GM21786 (cell line): ENCODE measurements at regions not wholly inside any gene's neighbourhood (a gene's known extent, or its start where the extent isn't known, plus 50 kb on each side); places are given as distances from the start of the nearest gene placed in this dataset.

Experiments used
- ATAC-seq: cut with Tn5 transposase; IDR thresholded peaks from one replicate; pipeline ENCODE4 v1.9.1; 2021; ENCODE audit not compliant: unreplicated experiment

DNA sequence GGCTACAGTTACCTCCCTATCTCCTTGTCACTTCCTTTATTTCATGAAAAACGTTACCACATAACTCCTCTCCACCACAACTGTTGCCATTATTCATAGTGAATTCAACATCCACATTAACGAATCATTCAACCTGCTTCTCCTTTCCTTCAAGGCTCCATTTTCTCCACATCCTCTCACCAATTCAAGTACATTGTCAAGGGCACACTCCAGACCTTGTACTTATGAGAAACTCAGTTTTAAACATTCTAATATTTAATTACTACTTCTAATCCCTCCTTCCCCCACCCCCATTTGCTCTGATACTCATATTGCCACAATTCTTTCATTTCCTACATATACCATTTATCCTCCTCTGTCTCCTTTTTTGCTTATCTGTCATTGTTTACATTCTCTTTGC lies 871.2 kb downstream of the TUSC7 start:
- ATAC-seq, result no peak

DNA sequence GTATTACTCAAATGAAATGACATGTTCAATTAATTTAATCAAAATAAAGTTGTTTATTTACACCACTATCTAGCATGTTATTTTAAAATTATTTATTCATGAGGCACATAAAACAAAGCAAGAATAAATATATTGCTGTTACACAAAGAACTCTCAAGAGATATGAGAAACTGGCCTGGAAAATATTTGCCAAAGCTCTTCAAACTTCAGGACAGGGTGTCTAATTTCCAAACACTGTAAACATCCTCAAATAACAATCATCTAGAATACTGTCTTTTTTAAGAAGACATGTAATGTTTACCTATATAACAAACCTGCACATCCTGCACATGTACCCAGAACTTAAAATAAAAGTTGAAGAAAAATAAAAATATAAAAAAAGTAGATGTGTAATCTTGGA lies 876.6 kb downstream of the TUSC7 start:
- ATAC-seq, result no peak

DNA sequence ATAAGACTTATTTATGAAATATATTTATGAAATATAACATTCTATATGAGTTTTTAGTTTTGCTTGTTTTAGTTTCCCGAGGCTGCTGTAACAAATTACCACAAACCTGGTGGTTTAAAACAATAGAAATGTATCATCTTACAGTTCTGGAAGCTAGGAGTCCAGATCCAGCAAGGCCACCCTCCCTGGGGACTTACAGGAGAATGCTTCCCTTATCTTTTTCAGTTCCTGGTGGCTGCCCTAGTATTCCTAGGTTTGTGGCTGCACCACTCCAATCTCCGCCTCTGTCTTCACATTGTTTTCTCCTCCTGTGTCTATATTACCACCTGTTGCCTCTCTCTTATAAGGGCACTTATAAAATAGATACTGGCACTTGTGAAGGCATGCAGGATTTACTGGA lies 877.8 kb downstream of the TUSC7 start:
- ATAC-seq, result no peak

GRCh38 chr3:117589454-117589853 lies 879.9 kb downstream of the TUSC7 start:
- no peak for ATAC-seq

DNA sequence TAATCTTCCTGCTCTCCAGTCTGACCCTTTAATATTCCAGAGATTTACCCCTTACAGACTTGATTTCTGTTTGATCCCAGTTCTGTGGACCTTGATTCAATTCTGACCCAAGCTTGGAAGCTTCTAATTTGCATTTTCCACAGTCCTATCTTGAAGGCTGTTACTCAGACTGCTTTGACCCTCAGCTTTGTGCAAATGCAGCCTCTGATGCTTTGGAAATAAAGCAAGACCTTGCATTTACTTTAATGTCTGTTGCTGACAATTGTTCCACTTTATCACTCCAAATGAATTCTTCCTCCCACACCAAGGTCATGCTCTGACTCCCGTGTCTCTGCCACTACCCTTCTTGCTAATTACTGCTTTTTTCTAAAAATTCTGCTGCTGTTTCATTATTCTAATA lies 886.0 kb downstream of the TUSC7 start:
- ATAC-seq, result no peak

DNA sequence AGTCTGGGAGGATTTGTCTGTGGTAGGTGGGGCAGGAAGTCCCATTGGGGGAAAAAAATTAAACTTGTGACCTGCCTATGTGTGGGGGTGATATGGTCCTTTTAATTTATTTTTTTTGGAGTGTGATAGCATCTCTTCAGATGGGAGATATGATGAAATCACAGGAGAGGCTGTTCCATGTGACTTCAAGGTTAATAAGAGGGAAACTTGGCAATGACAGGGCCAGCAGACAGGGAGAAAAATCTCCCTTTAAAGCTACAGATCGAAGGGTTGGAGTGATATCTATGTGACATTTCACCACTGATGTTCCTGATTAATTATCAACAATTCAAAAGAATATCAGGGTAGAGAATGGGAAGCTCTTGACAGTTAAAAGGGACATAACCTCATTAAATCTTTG lies 886.9 kb downstream of the TUSC7 start:
- no peak for ATAC-seq

DNA sequence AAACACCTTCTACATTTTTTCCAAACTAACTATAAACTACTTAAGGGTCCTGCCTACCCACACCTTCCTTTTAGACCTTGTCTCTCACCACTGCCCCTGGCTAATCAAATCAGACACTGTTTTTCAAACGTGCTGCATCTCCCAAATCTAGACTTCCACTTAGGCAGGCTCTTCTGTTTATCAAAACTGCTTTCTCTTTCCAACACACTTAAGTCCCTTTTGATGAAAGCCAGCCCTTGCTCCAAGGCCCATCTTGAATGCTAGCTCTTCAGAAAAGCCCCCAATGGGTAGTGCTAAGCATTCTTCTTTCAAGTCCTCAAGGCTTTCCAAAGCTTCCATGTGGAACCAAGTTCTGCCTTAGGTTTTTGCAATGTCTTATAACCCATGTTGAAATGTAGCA lies 888.3 kb downstream of the TUSC7 start:
- no peak for ATAC-seq

DNA sequence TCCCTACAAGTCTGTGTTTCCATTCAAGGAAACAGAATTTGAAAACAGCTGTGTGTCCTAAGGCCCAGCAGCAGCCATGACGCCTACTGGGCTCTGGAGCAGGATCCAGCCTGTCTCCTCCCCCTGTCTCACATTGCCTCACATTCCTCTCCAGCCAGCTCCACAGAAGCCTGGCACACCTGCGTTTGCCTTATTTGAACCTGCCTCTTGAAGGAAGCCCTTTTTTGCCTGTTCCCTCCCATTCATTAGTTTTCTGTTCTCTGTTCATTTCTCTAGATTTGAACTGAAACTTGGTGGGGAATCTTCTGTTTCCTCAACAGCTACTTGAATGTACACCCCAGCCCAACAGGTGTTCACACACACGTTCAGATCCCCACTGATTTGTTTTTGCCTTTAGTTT lies 890.5 kb downstream of the TUSC7 start:
- ATAC-seq, result peak; percentile 55

- no peak for ATAC-seq
Measured at GRCh38 chr3:117600666-117601065, 891.1 kb downstream of the TUSC7 start.

DNA sequence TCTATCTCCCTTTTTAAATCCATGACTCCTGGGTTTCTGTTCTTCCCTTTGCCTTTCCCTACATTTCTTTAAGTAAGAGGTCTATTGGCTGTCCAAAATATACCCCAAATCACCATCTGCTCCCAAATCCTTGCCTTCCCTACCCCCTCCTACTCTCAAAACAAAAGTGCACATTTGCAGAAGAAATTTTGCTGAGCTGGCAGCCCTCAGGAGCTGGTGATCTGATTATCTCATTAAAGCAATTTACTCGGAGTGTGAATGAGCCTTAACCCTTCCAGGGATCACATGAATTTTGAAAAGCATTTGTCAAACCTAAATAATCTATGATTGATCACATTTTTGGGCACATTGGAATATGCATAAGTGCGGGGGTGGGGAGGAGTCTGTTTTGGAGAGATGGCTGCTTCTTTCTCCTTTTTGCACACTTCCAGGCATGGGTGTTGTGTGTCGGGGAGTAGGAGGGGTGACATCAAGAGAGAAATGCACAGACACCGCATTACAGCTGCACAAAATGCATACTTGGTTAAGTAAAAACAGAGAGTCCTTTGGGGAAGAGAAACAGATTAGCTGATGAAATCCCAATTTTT lies 892.6 kb downstream of the TUSC7 start:
- no peak for ATAC-seq

- peak; percentile 63 for ATAC-seq
Measured at GRCh38 chr3:117603097-117603496, 893.5 kb downstream of the TUSC7 start.

DNA sequence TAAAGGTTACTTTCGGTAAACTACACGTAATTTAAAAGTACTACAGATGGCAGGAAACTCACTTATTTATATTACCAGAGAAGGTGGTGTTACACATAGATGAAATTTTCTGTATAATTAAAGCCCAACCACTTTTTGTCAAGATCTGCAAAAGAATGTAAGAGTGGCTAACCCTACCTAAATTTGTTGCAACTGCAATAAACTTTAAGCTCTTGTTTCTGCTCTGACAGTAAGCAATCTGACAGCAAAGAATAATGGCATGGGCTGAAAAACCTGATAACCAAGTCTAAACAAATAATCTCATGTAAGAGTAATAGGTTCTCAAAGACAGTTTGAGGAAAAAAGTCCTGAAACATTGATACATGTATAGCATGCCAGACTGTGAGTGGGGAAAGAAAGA lies 897.3 kb downstream of the TUSC7 start:
- ATAC-seq, result no peak

DNA sequence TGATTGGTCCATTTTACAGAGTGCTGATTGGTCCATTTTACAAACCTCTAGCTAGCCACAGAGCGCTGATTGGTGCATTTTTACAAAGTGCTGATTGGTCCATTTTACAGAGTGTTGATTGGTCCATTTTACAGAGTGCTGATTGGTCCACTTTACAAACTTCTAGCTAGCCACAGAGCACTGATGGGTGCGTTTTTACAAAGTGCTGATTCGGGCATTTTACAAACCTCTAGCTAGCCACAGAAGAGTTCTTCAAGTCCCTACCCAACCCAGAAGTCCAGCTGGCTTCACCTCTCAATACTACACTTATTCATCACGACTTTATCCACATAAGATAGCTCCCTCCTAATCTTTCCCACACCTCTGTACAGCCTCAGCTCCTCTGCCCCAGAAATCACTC lies 899.8 kb downstream of the TUSC7 start:
- ATAC-seq, result no peak

DNA sequence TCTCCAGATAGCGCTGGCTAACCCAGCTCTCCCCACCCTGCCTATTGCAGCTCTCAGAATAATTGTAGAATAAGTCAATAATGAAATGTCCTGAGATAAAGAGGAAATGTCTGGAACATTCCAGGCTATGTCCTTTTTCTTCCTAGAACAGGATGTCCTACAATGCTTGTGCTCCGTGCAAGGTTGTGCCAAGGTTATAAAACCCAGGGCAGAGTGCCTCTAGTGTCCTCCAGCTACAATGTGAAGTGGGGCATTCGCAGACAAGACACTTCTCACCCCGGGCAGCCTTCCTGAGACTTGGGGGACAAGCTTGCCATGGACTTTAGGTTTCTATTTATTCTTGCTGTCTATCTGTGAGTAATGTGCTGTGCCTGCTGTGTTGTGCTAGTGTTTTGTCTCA lies 900.6 kb downstream of the TUSC7 start:
- no peak for ATAC-seq

DNA sequence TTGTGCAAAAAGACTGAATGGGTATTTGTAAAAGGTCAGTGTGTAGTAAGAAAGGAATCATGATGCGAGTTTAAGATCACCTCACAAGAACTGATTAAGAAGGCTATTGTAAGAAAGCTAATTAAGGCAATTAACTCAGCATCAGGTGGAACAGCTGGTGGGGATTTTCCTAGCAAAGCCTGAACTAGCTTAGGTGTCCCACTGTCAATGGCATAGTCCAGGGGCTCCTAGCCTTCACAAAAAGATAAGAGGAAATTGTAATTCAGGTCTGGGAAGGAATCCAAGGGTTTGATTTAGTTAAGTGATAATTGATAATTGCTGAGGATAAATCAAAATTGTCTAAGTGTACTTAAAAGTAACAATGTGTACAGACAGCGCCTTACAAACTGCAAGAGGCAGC lies 901.6 kb downstream of the TUSC7 start:
- ATAC-seq, result no peak

GRCh38 chr3:117616227-117616626 lies 906.6 kb downstream of the TUSC7 start:
- no peak for ATAC-seq

DNA sequence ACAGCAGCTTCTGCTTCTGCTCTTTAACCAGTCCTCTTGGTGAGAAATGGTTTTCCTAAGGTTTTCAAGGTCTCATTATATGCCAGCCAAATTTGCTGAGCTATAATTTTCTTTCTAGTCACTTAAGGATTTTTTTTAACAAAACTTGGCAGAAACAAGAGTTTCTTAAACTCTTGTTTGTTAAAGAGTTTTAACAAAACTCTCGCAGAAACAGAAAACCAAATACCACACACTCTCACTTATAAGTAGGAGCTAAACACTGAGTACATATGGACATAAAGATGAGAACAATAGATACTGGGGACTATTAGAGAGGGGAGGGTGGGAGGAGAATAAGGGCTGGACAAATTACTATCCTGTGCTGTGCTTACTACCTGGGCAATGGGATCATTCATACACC lies 908.3 kb downstream of the TUSC7 start:
- ATAC-seq, result no peak

DNA sequence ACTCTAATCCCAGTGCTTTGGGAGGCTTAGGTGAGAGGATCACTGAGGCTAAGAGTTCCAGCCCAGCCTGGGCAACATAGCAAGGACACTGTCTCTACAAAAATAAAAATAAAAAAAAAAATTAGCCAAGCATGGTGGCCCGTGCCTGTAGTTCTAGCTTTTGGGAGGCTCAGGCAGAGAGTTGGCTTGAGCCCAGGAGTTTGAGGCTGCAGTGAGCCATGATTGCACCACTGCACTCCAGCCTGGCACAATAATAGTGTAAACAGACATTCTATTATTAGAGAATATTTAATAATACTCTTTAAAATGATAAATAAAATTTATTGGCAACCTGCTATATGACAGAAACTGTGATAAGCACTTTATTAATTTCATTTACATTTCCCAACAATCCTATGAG lies 908.9 kb downstream of the TUSC7 start:
- ATAC-seq, result no peak

DNA sequence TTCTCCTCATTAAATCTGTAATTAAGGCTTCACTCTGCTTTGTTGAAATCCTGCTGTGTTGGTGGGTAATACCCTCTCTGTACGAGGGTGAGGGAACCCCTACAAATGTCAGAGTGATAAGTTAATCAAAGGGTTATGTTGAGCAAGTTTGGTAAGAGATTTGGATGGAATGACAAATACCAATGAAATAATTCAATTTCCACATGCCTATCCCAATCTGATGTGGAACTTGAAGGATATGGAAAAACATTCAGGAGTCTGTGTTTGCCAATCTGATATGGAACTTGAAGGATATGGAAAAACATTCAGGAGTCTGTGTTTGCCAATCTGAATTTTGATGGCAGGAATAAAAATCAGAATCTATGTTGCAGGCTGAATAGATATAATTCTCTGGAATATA lies 910.2 kb downstream of the TUSC7 start:
- ATAC-seq, result no peak

DNA sequence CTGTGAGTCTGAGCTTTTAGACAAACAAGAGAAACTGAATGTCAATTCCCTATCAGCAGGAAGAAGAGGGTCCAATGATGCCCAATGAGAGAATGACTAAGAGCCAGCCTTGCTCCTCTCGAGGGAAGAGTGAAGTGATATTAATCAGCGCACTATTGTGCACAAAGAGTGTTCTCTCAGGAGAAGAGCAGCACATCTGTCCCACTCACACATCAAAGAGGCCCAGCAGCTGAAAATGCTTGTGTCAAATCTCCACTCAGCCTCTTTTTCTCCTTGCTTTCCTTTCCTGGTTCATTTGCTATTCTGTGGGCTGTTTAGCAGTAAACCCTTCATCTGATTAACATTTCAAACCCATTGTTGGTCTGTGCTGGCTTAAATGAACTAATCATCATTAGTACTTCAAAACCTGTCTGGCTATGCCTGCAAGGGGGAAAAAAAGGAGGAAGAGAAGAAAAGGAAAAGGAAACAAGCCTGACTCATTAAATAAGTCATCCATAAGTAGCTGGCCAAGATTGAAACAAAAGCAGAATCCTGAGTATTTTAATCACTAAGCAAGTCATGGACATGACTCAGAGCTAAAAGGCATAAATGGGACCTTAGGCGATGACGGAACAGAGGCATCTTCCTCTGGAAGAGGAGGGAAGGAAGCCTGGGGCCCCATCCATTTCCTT lies 912.7 kb downstream of the TUSC7 start:
- ATAC-seq, result no peak

DNA sequence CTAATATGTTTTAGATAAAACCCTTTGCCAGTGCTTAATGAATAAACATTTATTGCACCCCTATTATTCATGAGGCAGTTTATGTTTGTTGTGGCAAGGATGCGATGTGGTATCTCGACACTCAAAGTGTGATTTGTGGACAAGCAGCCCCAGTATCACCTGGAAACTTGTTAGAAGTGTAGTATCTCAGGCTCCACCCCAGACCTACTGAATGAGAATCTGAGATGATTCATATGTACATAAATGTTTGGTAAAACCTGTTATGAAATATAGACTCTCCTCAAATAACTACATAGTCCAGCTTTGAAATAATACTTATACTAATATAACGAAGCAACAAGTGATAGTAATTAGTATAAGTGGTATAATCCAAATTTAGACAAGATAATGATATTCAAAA lies 914.8 kb downstream of the TUSC7 start:
- no peak for ATAC-seq

DNA sequence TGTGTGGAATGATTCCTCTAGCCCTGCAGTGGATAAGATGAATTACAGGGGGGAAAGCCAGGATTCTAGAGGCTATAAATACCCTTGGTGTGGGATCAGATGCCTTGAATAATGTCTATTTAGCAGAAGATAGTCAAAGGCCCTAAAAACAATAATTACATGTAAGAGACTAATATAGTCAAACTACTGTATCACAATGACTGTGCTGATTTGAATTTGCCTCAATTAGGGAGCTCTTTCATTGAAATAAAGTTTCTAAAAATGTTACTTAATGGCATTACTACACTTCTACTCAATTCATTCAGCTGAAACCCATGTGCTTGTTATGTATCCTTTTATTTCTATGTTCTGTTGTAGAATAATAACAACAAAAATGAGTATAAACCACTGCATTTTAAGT lies 915.6 kb downstream of the TUSC7 start:
- no peak for ATAC-seq

GRCh38 chr3:117626577-117626976 lies 917.0 kb downstream of the TUSC7 start:
- ATAC-seq, result no peak
